KOPT-K1 (cell line): ENCODE measurements at regions not wholly inside any gene's neighbourhood (a gene's known extent, or its start where the extent isn't known, plus 50 kb on each side); places are given as distances from the start of the nearest gene placed in this dataset.

Source experiments
- H3K27ac ChIP-seq: fragments of 200-600 bp; sonication (generic); 2 replicates; pipeline ENCODE4 v1.5.1; 2016; ENCODE audit warnings: antibody characterized with exemption, mild to moderate bottlenecking, low read depth, low read length; ENCODE audit not compliant: poor library complexity, severe bottlenecking
- H3K36me3 ChIP-seq: fragments of 200-600 bp; sonication (generic); 2 replicates; pipeline ENCODE4 v1.5.1; 2017; ENCODE audit warnings: antibody characterized with exemption, mild to moderate bottlenecking, low read length, moderate library complexity; ENCODE audit not compliant: insufficient read depth
- H3K9me3 ChIP-seq: fragments of 200-600 bp; sonication (generic); 2 replicates; pipeline ENCODE4 v1.5.1; 2017; ENCODE audit warnings: antibody characterized with exemption, low read length, mild to moderate bottlenecking; ENCODE audit not compliant: insufficient read depth, poor library complexity, severe bottlenecking

GRCh38 chr4:165600959-165601683 lies 222.3 kb downstream of the CPE start:
- H3K27ac ChIP-seq: no peak overlapping the region
- no peaks in the 10 kb centered on the region for H3K36me3 ChIP-seq
- no peaks in the 10 kb centered on the region for H3K9me3 ChIP-seq

- Histone ChIP-seq H3K9me3 (no peaks in the 10 kb centered on the region), H3K36me3 (no peaks in the 10 kb centered on the region), H3K27ac (no peak overlapping the region)
Observed at GRCh38 chr4:165602621-165603020, 223.8 kb downstream of the CPE start.

GRCh38 chr4:165604181-165604580 lies 225.4 kb downstream of the CPE start:
- Histone ChIP-seq H3K27ac (no peak overlapping the region), H3K9me3 (no peaks in the 10 kb centered on the region), H3K36me3 (no peaks in the 10 kb centered on the region)

GRCh38 chr4:165605811-165606210 lies 227.0 kb downstream of the CPE start:
- no peaks in the 10 kb centered on the region for H3K36me3 ChIP-seq
- H3K27ac ChIP-seq: no peak overlapping the region

GRCh38 chr4:165606465-165607205 lies 227.8 kb downstream of the CPE start:
- no peak overlapping the region for H3K27ac ChIP-seq
- H3K36me3 ChIP-seq: no peaks in the 10 kb centered on the region
- no peaks in the 10 kb centered on the region for H3K9me3 ChIP-seq

More at GRCh38 chr4:165605811-165606210, 227.0 kb downstream of the CPE start:
- H3K9me3 ChIP-seq: no peaks in the 10 kb centered on the region

- H3K27ac ChIP-seq: no peak overlapping the region
Observed at GRCh38 chr4:165609653-165610052, 230.8 kb downstream of the CPE start.

GRCh38 chr4:165610679-165611437 lies 232.1 kb downstream of the CPE start:
- Histone ChIP-seq H3K36me3 (no peaks in the 10 kb centered on the region), H3K27ac (peak overlapping the region; percentile 7), H3K9me3 (no peaks in the 10 kb centered on the region)

More at GRCh38 chr4:165609653-165610052, 230.8 kb downstream of the CPE start:
- Histone ChIP-seq H3K36me3 (no peaks in the 10 kb centered on the region), H3K9me3 (no peaks in the 10 kb centered on the region)

GRCh38 chr4:165612936-165613335 lies 234.1 kb downstream of the CPE start:
- Histone ChIP-seq H3K36me3 (no peaks in the 10 kb centered on the region), H3K27ac (no peak overlapping the region), H3K9me3 (no peaks in the 10 kb centered on the region)

- Histone ChIP-seq H3K27ac (no peak overlapping the region), H3K9me3 (no peaks in the 10 kb centered on the region), H3K36me3 (no peaks in the 10 kb centered on the region)
Observed at GRCh38 chr4:165613581-165613980, 234.8 kb downstream of the CPE start.

- Histone ChIP-seq H3K9me3 (no peaks in the 10 kb centered on the region), H3K27ac (no peak overlapping the region), H3K36me3 (no peaks in the 10 kb centered on the region)
Observed at GRCh38 chr4:165620913-165621312, 242.1 kb downstream of the CPE start.

- H3K27ac ChIP-seq: no peak overlapping the region
- no peaks in the 10 kb centered on the region for H3K9me3 ChIP-seq
- no peaks in the 10 kb centered on the region for H3K36me3 ChIP-seq
Observed at GRCh38 chr4:165621983-165622382, 243.2 kb downstream of the CPE start.

GRCh38 chr4:165625281-165625680 lies 246.5 kb downstream of the CPE start:
- no peak overlapping the region for H3K27ac ChIP-seq
- H3K36me3 ChIP-seq: no peaks in the 10 kb centered on the region
- no peaks in the 10 kb centered on the region for H3K9me3 ChIP-seq

- Histone ChIP-seq H3K36me3 (no peaks in the 10 kb centered on the region), H3K27ac (no peak overlapping the region)
Observed at GRCh38 chr4:165626316-165626715, 246.7 kb upstream of the TLL1 start.

GRCh38 chr4:165627128-165627527 lies 245.9 kb upstream of the TLL1 start:
- Histone ChIP-seq H3K27ac (no peak overlapping the region), H3K36me3 (no peaks in the 10 kb centered on the region), H3K9me3 (no peaks in the 10 kb centered on the region)

More at GRCh38 chr4:165626316-165626715, 246.7 kb upstream of the TLL1 start:
- H3K9me3 ChIP-seq: no peaks in the 10 kb centered on the region

GRCh38 chr4:165627548-165627947 lies 245.5 kb upstream of the TLL1 start:
- no peak overlapping the region for H3K27ac ChIP-seq
- no peaks in the 10 kb centered on the region for H3K36me3 ChIP-seq

More at GRCh38 chr4:165627548-165627947, 245.5 kb upstream of the TLL1 start:
- no peaks in the 10 kb centered on the region for H3K9me3 ChIP-seq
